ENCODE measurements at regions not wholly inside any gene's neighbourhood (a gene's known extent, or its start where the extent isn't known, plus 50 kb on each side); places are given as distances from the start of the nearest gene placed in this dataset.

GRCh38 chr18:45480219-45481015 is 134.9 kb upstream of the SLC14A2 start:
- DNase-seq (ENCODE audit: low spot score in 2 of 2) (no peak), ATAC-seq (no peak)
- no peak overlapping the region for H3K4me3 Mint-ChIP-seq
- H3K27ac Mint-ChIP-seq = no peak overlapping the region
- no peaks in the 10 kb centered on the region for H3K4me1 Mint-ChIP-seq
- H3K36me3 Mint-ChIP-seq = no peaks in the 10 kb centered on the region
- H3K9me3 Mint-ChIP-seq = no peaks in the 10 kb centered on the region

- no peak for ATAC-seq
- Mint-ChIP-seq H3K36me3 (no peaks in the 10 kb centered on the region), H3K4me3 (no peak overlapping the region), H3K4me1 (no peaks in the 10 kb centered on the region), H3K27ac (no peak overlapping the region), H3K9me3 (no peaks in the 10 kb centered on the region)
- DNase-seq (ENCODE audit: low spot score in 2 of 2) = no peak
Measured at GRCh38 chr18:45481821-45482220, 133.5 kb upstream of the SLC14A2 start.

DNA sequence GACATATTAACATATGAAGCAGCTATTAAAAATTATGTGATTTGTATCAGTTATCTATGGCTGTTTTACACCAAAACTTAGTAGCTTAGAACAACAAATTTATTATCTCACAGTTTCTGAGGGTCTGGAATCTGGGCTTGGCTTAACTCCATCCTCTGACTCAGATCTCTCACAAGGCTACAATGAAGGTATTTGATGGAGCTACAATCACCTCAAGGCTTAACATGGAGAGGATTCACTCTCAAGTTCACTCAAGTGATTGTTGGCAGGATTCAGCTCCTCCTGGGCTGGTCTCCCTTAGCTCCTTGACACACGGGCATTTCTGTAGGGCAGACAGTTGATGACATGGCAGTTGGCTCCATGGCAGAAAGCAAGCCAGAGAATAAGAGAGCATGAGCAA is 133.0 kb upstream of the SLC14A2 start:
- DNase-seq (ENCODE audit: low spot score in 2 of 2) = no peak
- no peak overlapping the region for H3K4me3 Mint-ChIP-seq

GRCh38 chr18:45487581-45487980 is 127.7 kb upstream of the SLC14A2 start:
- no peak overlapping the region for H3K4me3 Mint-ChIP-seq
- no peaks in the 10 kb centered on the region for H3K4me1 Mint-ChIP-seq
- no peaks in the 10 kb centered on the region for H3K36me3 Mint-ChIP-seq
- no peaks in the 10 kb centered on the region for H3K9me3 Mint-ChIP-seq
- no peak overlapping the region for H3K27ac Mint-ChIP-seq
- DNase-seq (ENCODE audit: low spot score in 2 of 2) (no peak), ATAC-seq (no peak)

More for the DNA sequence above, 133.0 kb upstream of the SLC14A2 start:
- H3K27ac Mint-ChIP-seq = no peak overlapping the region
- ATAC-seq = no peak
- no peaks in the 10 kb centered on the region for H3K4me1 Mint-ChIP-seq
- no peaks in the 10 kb centered on the region for H3K9me3 Mint-ChIP-seq
- H3K36me3 Mint-ChIP-seq = no peaks in the 10 kb centered on the region

- Mint-ChIP-seq H3K27ac (no peak overlapping the region), H3K9me3 (no peaks in the 10 kb centered on the region), H3K4me1 (no peaks in the 10 kb centered on the region), H3K36me3 (no peaks in the 10 kb centered on the region), H3K4me3 (no peak overlapping the region)
- ATAC-seq (no peak), DNase-seq (ENCODE audit: low spot score in 2 of 2) (no peak)
Measured at GRCh38 chr18:45488645-45489044, 126.6 kb upstream of the SLC14A2 start.

- H3K4me3 Mint-ChIP-seq = no peak overlapping the region
- DNase-seq (ENCODE audit: low spot score in 2 of 2) (no peak), ATAC-seq (no peak)
- no peaks in the 10 kb centered on the region for H3K36me3 Mint-ChIP-seq
- no peaks in the 10 kb centered on the region for H3K9me3 Mint-ChIP-seq
- H3K4me1 Mint-ChIP-seq = no peaks in the 10 kb centered on the region
- H3K27ac Mint-ChIP-seq = no peak overlapping the region
Measured at GRCh38 chr18:45493830-45494229, 121.4 kb upstream of the SLC14A2 start.

GRCh38 chr18:45494811-45495210 is 120.5 kb upstream of the SLC14A2 start:
- H3K36me3 Mint-ChIP-seq = no peaks in the 10 kb centered on the region
- H3K4me1 Mint-ChIP-seq = no peaks in the 10 kb centered on the region
- DNase-seq (ENCODE audit: low spot score in 2 of 2) (no peak), ATAC-seq (no peak)
- no peak overlapping the region for H3K4me3 Mint-ChIP-seq
- no peaks in the 10 kb centered on the region for H3K9me3 Mint-ChIP-seq
- H3K27ac Mint-ChIP-seq = no peak overlapping the region

DNA sequence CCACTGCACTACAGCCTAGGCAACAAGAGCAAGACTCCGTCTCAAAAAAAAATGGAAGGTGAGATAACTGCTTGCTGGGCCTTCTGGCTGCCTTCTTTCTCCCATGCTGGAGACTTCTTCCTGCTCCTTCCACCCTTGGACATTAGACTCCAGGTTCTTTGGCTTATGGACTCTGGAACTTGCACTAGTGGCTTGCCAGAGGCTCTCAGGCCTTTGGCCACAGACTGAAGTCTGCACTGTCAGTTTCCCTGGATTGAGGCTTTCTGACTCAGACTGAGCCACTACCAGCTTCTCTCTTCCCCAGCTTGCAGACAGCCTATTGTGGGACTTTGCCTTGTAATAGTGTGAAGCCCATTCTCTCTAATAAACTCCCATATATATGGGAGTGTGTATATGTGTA is 118.5 kb upstream of the SLC14A2 start:
- no peak overlapping the region for H3K27ac Mint-ChIP-seq
- ATAC-seq (no peak), DNase-seq (ENCODE audit: low spot score in 2 of 2) (no peak)
- H3K4me3 Mint-ChIP-seq = no peak overlapping the region
- H3K4me1 Mint-ChIP-seq = no peaks in the 10 kb centered on the region
- no peaks in the 10 kb centered on the region for H3K9me3 Mint-ChIP-seq
- no peaks in the 10 kb centered on the region for H3K36me3 Mint-ChIP-seq

- Mint-ChIP-seq H3K36me3 (no peaks in the 10 kb centered on the region), H3K4me3 (no peak overlapping the region), H3K4me1 (no peaks in the 10 kb centered on the region), H3K27ac (no peak overlapping the region), H3K9me3 (no peaks in the 10 kb centered on the region)
- DNase-seq (ENCODE audit: low spot score in 2 of 2) (no peak), ATAC-seq (no peak)
Measured at GRCh38 chr18:45497595-45498286, 117.5 kb upstream of the SLC14A2 start.

DNA sequence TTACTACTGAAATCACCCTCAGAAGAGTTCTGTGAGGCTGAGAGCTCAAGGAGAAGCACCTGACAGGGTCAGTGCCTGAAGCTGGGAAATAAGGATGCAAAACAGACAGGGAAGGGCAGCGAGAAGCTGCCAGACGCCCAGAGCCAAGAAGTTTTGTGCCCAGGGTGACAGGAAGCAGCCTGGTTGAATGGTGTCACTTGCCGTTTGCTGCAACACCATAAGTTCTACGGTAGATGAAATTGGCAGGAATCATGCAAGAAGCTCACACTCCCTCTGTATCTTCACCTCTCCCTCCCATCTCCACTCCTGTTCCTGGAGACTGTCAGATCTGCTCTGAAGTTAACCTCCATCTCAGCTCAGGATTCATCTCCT is 117.0 kb upstream of the SLC14A2 start:
- Mint-ChIP-seq H3K4me1 (no peaks in the 10 kb centered on the region), H3K27ac (no peak overlapping the region), H3K36me3 (no peaks in the 10 kb centered on the region), H3K9me3 (no peaks in the 10 kb centered on the region), H3K4me3 (no peak overlapping the region)
- DNase-seq (ENCODE audit: low spot score in 2 of 2) (no peak), ATAC-seq (no peak)

GRCh38 chr18:45503990-45504389 is 111.3 kb upstream of the SLC14A2 start:
- Mint-ChIP-seq H3K36me3 (no peaks in the 10 kb centered on the region), H3K4me1 (no peaks in the 10 kb centered on the region), H3K27ac (no peak overlapping the region), H3K9me3 (no peaks in the 10 kb centered on the region), H3K4me3 (no peak overlapping the region)
- no peak for ATAC-seq
- no peak for DNase-seq (ENCODE audit: low spot score in 2 of 2)

DNA sequence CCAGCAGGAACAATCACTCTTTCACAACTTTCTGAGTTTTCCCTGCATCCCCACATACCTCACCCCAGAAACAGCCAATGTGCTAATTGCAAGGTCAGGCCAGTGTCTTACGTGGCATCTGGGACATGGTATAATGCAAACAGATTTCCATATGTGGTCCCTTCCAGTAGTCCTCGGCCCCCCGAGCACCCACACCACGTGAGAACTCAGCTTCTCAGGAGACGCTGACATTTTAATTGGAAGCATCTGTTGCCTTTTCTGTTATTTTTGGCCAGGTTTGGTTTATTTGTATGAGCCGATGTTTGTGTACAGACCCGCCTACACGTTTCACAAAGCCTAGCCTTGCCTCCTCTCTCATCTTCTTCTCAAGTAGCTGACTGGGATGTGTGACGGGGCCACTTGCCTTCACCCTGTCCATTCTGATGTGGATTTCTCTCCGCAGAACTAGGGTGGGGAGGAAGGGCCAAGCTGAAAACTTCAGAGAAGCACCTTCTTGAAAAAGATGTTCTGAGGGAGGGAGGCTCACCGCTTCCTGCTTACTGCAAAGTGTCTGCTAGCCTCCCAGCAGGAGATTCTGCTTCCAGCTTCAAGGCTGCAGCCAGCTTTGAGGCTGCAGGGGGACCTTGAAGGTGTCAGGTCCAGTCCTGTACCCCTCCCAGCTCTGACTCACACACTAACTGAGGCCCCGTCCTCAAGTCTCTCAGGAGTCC is 109.6 kb upstream of the SLC14A2 start:
- no peak for DNase-seq (ENCODE audit: low spot score in 2 of 2)
- H3K9me3 Mint-ChIP-seq = no peaks in the 10 kb centered on the region
- no peak for ATAC-seq
- no peak overlapping the region for H3K4me3 Mint-ChIP-seq
- no peak overlapping the region for H3K27ac Mint-ChIP-seq
- H3K4me1 Mint-ChIP-seq = no peaks in the 10 kb centered on the region
- no peaks in the 10 kb centered on the region for H3K36me3 Mint-ChIP-seq

GRCh38 chr18:45506951-45507350 is 108.3 kb upstream of the SLC14A2 start:
- no peak for DNase-seq (ENCODE audit: low spot score in 2 of 2)
- no peak overlapping the region for H3K27ac Mint-ChIP-seq
- H3K4me1 Mint-ChIP-seq = no peaks in the 10 kb centered on the region
- no peak for ATAC-seq
- H3K36me3 Mint-ChIP-seq = no peaks in the 10 kb centered on the region
- no peaks in the 10 kb centered on the region for H3K9me3 Mint-ChIP-seq
- no peak overlapping the region for H3K4me3 Mint-ChIP-seq

- Mint-ChIP-seq H3K27ac (no peak overlapping the region), H3K4me3 (no peak overlapping the region), H3K36me3 (no peaks in the 10 kb centered on the region), H3K9me3 (peaks cover 3% of the 10 kb centered on the region), H3K4me1 (no peaks in the 10 kb centered on the region)
- DNase-seq (ENCODE audit: low spot score in 2 of 2) (no peak), ATAC-seq (no peak)
Measured at GRCh38 chr18:45509535-45509934, 105.7 kb upstream of the SLC14A2 start.

GRCh38 chr18:45510656-45511055 is 104.6 kb upstream of the SLC14A2 start:
- no peak overlapping the region for H3K4me3 Mint-ChIP-seq
- no peak overlapping the region for H3K27ac Mint-ChIP-seq
- no peak for DNase-seq (ENCODE audit: low spot score in 2 of 2)
- ATAC-seq = no peak
- H3K4me1 Mint-ChIP-seq = no peaks in the 10 kb centered on the region
- H3K36me3 Mint-ChIP-seq = no peaks in the 10 kb centered on the region
- H3K9me3 Mint-ChIP-seq = peaks cover 3% of the 10 kb centered on the region
